ENCODE measurements at regions not wholly inside any gene's neighbourhood (a gene's known extent, or its start where the extent isn't known, plus 50 kb on each side); places are given as distances from the start of the nearest gene placed in this dataset.
A peak's percentile ranks its signal among the peaks of the same experiment; 100 is the strongest.

- no peak for DNase-seq (ENCODE audit: low read depth)
- TF ChIP-seq CTCF (IDR thresholded peaks at IDR 0.05; ENCODE audit: low read length, missing control alignments), result no peak
- H3K4me3 ChIP-seq (replicated peaks; ENCODE audit: low read depth, low read length), result no peak overlapping the region
These were observed 77.0 kb upstream of the CNTN6 start for GRCh38 chr3:1015826-1016225.

- H3K4me3 ChIP-seq (replicated peaks; ENCODE audit: low read depth, low read length), result no peak overlapping the region
- no peak for DNase-seq (ENCODE audit: low read depth)
- no peak for TF ChIP-seq CTCF (IDR thresholded peaks at IDR 0.05; ENCODE audit: low read length, missing control alignments)
These were observed 75.0 kb upstream of the CNTN6 start for GRCh38 chr3:1017870-1018269.

- H3K4me3 ChIP-seq (replicated peaks; ENCODE audit: low read depth, low read length), result no peak overlapping the region
- no peak for DNase-seq (ENCODE audit: low read depth)
- no peak for TF ChIP-seq CTCF (IDR thresholded peaks at IDR 0.05; ENCODE audit: low read length, missing control alignments)
These were observed 73.7 kb upstream of the CNTN6 start for GRCh38 chr3:1019157-1019556.

- no peak for TF ChIP-seq CTCF (IDR thresholded peaks at IDR 0.05; ENCODE audit: low read length, missing control alignments)
- H3K4me3 ChIP-seq (replicated peaks; ENCODE audit: low read depth, low read length), result no peak overlapping the region
- DNase-seq (ENCODE audit: low read depth), result no peak
These were observed 66.4 kb upstream of the CNTN6 start for GRCh38 chr3:1026395-1026794.

- no peak overlapping the region for H3K4me3 ChIP-seq (replicated peaks; ENCODE audit: low read depth, low read length)
- no peak for TF ChIP-seq CTCF (IDR thresholded peaks at IDR 0.05; ENCODE audit: low read length, missing control alignments)
- no peak for DNase-seq (ENCODE audit: low read depth)
These were observed 56.5 kb upstream of the CNTN6 start for GRCh38 chr3:1036207-1036826.

GRCh38 chr3:1037631-1038030, 55.2 kb upstream of the CNTN6 start:
- no peak overlapping the region for H3K4me3 ChIP-seq (replicated peaks; ENCODE audit: low read depth, low read length)
- TF ChIP-seq CTCF (IDR thresholded peaks at IDR 0.05; ENCODE audit: low read length, missing control alignments), result no peak

More at GRCh38 chr3:1037631-1038030, 55.2 kb upstream of the CNTN6 start:
- DNase-seq (ENCODE audit: low read depth), result peak; percentile 12

Data from fibroblast of pulmonary artery (primary cell).